SU-DHL-6 (cell line): ENCODE measurements at regions not wholly inside any gene's neighbourhood (a gene's known extent, or its start where the extent isn't known, plus 50 kb on each side); places are given as distances from the start of the nearest gene placed in this dataset.
"Not testable (repeated sequence)": the region's sequence is repeated elsewhere in the genome, so short reads cannot be mapped to it uniquely, and the experiment has no call there.

Experiments
- H2AFZ ChIP-seq: fragments of 200-600 bp; sonication (generic); 2 replicates; pipeline ENCODE4 v1.6.1; 2014; ENCODE audit warnings: low read depth, mild to moderate bottlenecking, moderate library complexity, mixed read lengths, antibody characterized with exemption, low read length; ENCODE audit not compliant: severe bottlenecking
- H3F3A ChIP-seq: fragments of 200-600 bp; shearing (Covaris generic); 2 replicates; pipeline ENCODE4 v1.6.0; 2016; ENCODE audit warnings: antibody characterized with exemption, mild to moderate bottlenecking; ENCODE audit not compliant: insufficient read depth
- H3K27ac ChIP-seq: fragments of 200-600 bp; sonication (generic); 2 replicates; pipeline ENCODE4 v1.5.1; 2016; ENCODE audit warnings: low read depth, mild to moderate bottlenecking, low read length, moderate library complexity, mixed read lengths
- H3K27me3 ChIP-seq: fragments of 200-600 bp; sonication (generic), shearing (Covaris generic); 2 replicates; pipeline ENCODE4 v1.6.0; 2014; ENCODE audit warnings: mild to moderate bottlenecking, low read length
- H3K36me3 ChIP-seq: fragments of 200-600 bp; sonication (generic); 2 replicates; pipeline ENCODE4 v1.6.1; 2014; ENCODE audit warnings: mild to moderate bottlenecking, low read length, mixed read lengths
- H3K4me2 ChIP-seq: fragments of 300-600, 200-600 bp; shearing (Covaris generic), sonication (generic); 2 replicates; pipeline ENCODE4 v1.6.0; 2014; ENCODE audit warnings: low read length, low read depth, mild to moderate bottlenecking; ENCODE audit not compliant: poor library complexity, severe bottlenecking
- H3K4me3 ChIP-seq: fragments of 200-600 bp; sonication (generic); 2 replicates; pipeline ENCODE4 v1.5.1; 2014; ENCODE audit warnings: antibody characterized with exemption, low read length, mild to moderate bottlenecking, mixed read lengths; ENCODE audit not compliant: insufficient read depth, poor library complexity, severe bottlenecking
- H3K79me2 ChIP-seq: fragments of 200-600 bp; sonication (generic); 2 replicates; pipeline ENCODE4 v1.6.1; 2014; ENCODE audit warnings: mild to moderate bottlenecking, low read length, moderate library complexity; ENCODE audit not compliant: insufficient read depth
- H3K9ac ChIP-seq: fragments of 200-600 bp; sonication (generic); 2 replicates; pipeline ENCODE4 v1.7.0; 2014; ENCODE audit warnings: mild to moderate bottlenecking, low read length
- H3K9me2 ChIP-seq: fragments of 200-600 bp; sonication (generic); replicated peaks from 2 replicates; pipeline ENCODE4 v1.6.1; 2014; ENCODE audit warnings: low read length; ENCODE audit not compliant: insufficient read depth
- H3K9me3 ChIP-seq: fragments of 200-600 bp; sonication (generic); 2 replicates; pipeline ENCODE4 v1.6.1; 2014; ENCODE audit warnings: low read length, mixed read lengths; ENCODE audit not compliant: insufficient read depth
- H4K20me1 ChIP-seq: fragments of 200-600 bp; sonication (generic); 2 replicates; pipeline ENCODE4 v1.6.1; 2014; ENCODE audit warnings: low read depth, mild to moderate bottlenecking, antibody characterized with exemption, low read length, moderate library complexity, mixed read lengths
- EZH2phosphoT487 ChIP-seq: fragments of 200-600 bp; sonication (generic), shearing (Covaris generic); conservative IDR thresholded peaks from 2 replicates; pipeline ENCODE4 v1.6.1; 2018; ENCODE audit warnings: mild to moderate bottlenecking, antibody characterized with exemption, low read length, moderate library complexity, mixed read lengths
- TF ChIP-seq, protein P1 (sequence below): fragments of 200-600 bp; sonication (generic); IDR thresholded peaks from one replicate; pipeline ENCODE4 v1.5.1; 2017; ENCODE audit warnings: antibody characterized with exemption, mild to moderate bottlenecking, low read length, moderate library complexity; ENCODE audit not compliant: insufficient read depth, poor library complexity, severe bottlenecking

DNA sequence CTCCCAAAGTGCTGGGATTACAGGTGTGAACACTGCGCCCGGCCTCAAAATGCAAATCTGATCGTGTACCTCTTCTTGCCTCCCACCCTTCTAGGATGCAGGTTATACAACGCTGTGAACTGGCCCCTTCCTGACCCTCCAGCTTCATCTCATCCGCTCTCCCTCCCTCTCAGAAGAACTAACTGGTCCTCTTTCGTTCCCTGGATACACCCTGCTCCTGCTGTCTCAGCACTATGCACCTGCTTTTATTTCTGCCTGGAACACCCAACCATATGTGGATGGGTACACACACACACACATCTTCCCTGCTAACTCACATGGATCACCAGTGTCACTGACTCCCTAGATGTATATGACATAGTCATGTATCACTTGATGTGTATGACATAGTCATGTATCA is 56.1 kb upstream of the VASH1 start:
- Histone ChIP-seq H3K27me3 (no peaks in the 10 kb centered on the region), H3K9me3 (no peaks in the 10 kb centered on the region), H3K9me2 (no peaks in the 10 kb centered on the region), H3K4me3 (no peak overlapping the region), H3K27ac (no peak overlapping the region), H3F3A (no peaks in the 10 kb centered on the region), H4K20me1 (no peaks in the 10 kb centered on the region), H3K9ac (no peak overlapping the region), H3K4me2 (no peak overlapping the region), H3K79me2 (no peaks in the 10 kb centered on the region), H3K36me3 (no peaks in the 10 kb centered on the region), H2AFZ (no peak overlapping the region)
- TF ChIP-seq EZH2phosphoT487 = no peak
- TF ChIP-seq, protein P1, sequence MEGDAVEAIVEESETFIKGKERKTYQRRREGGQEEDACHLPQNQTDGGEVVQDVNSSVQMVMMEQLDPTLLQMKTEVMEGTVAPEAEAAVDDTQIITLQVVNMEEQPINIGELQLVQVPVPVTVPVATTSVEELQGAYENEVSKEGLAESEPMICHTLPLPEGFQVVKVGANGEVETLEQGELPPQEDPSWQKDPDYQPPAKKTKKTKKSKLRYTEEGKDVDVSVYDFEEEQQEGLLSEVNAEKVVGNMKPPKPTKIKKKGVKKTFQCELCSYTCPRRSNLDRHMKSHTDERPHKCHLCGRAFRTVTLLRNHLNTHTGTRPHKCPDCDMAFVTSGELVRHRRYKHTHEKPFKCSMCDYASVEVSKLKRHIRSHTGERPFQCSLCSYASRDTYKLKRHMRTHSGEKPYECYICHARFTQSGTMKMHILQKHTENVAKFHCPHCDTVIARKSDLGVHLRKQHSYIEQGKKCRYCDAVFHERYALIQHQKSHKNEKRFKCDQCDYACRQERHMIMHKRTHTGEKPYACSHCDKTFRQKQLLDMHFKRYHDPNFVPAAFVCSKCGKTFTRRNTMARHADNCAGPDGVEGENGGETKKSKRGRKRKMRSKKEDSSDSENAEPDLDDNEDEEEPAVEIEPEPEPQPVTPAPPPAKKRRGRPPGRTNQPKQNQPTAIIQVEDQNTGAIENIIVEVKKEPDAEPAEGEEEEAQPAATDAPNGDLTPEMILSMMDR = no peak

DNA sequence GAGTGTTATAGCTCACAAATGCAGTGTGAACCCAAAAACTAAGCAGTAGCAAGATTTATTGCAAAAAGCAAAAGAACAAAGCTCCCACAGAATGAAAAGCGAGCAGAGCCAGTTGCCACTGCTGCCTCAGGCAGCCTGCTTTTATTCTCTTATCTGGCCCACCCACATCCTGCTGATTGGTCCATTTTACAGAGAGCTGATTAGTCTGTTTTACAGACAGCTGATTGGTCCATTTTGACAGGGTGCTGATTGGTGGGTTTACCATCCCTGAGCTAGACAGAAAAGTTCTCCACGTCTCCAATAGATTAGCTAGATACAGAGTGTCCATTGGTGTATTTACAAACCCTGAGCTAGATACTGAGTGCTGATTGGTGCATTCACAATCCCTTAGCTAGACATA is 55.1 kb upstream of the VASH1 start:
- H3K36me3 ChIP-seq, H2AFZ ChIP-seq, H3K9me3 ChIP-seq, H3K4me2 ChIP-seq, H3K9ac ChIP-seq, H4K20me1 ChIP-seq, H3K79me2 ChIP-seq, H3K27me3 ChIP-seq, H3K4me3 ChIP-seq, H3F3A ChIP-seq, H3K27ac ChIP-seq, H3K9me2 ChIP-seq: not testable (repeated sequence)

DNA sequence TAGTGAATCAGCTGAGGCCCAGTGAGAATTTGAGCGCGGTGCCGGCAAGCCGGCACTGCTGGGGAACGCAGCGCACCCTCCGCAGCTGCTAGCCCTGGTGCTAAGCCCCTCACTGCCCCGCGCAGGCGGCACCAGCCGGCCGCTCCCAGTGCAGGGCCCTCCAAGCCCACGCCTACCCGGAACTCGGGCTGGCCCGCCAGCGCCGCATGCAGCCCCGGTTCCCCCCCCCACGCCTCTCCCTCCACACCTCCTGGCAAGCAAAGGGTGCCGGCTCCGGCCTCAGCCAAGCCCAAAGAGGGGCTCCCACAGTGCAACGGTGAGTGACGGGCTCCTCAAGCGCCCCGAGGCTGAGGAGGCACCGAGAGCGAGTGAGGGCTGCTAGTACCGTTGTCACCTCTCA is 54.5 kb upstream of the VASH1 start:
- TF ChIP-seq, protein P1 = no peak
- no peak for TF ChIP-seq EZH2phosphoT487

DNA sequence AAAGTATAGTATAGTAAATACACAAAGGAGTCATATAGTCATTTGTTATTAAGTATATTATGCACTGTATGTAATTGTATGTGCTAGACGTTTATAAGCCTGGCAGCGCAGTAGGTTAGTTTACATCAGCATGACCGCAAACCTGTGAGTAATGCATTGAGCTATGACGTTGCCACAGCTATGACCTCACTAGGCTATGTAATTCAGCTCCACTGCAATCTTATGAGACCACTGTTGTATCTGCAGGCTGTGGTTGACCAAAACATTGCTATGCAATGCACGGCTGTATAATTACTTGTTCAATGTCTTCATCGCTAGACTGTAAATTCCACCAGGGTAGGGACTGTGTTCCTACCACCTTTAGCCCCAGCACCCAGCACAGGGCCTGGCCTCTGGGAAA is 53.2 kb upstream of the VASH1 start:
- Histone ChIP-seq H3K4me2 (no peak overlapping the region), H3F3A (no peaks in the 10 kb centered on the region), H3K9me2 (no peaks in the 10 kb centered on the region), H3K79me2 (no peaks in the 10 kb centered on the region), H3K9ac (no peak overlapping the region), H3K27me3 (no peaks in the 10 kb centered on the region), H4K20me1 (no peaks in the 10 kb centered on the region), H3K4me3 (no peak overlapping the region), H3K27ac (no peak overlapping the region), H3K36me3 (no peaks in the 10 kb centered on the region), H2AFZ (no peak overlapping the region), H3K9me3 (no peaks in the 10 kb centered on the region)
- no peak for TF ChIP-seq EZH2phosphoT487
- TF ChIP-seq, protein P1 = no peak

More for the DNA sequence above, 54.5 kb upstream of the VASH1 start:
- Histone ChIP-seq H4K20me1 (no peaks in the 10 kb centered on the region), H3K79me2 (no peaks in the 10 kb centered on the region), H2AFZ (no peak overlapping the region), H3K4me2 (no peak overlapping the region), H3K4me3 (no peak overlapping the region), H3K9me2 (no peaks in the 10 kb centered on the region), H3K27ac (no peak overlapping the region), H3K9me3 (no peaks in the 10 kb centered on the region), H3K27me3 (no peaks in the 10 kb centered on the region), H3K36me3 (no peaks in the 10 kb centered on the region), H3K9ac (no peak overlapping the region), H3F3A (no peaks in the 10 kb centered on the region)
